ENCODE measurements at regions not wholly inside any gene's neighbourhood (a gene's known extent, or its start where the extent isn't known, plus 50 kb on each side); places are given as distances from the start of the nearest gene placed in this dataset.
"Not testable (repeated sequence)": the region's sequence is repeated elsewhere in the genome, so short reads cannot be mapped to it uniquely, and the experiment has no call there.

DNA sequence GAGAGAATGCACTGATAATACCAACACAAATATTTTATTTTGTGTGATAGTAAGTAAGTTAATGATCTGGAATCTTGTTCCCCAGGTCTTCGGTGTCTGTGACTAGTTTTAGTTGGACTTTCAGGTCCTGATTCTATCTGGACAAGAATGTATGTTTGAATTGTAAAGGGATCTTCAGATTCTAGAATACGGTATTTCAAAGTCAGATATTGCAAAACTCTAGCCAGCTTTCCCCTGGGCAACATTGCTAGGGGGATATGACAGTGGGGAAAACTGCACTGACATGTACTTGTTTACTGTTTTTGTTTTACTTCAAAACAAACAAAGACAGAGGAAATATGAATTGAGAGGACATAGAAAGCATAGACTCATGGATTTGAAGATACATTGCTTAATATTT is 489.0 kb downstream of the FAM133A start:
- Histone ChIP-seq H3K4me3 (ENCODE audit: low read length) (no peak overlapping the region), H3K27me3 (ENCODE audit: control insufficient read depth, insufficient read depth, low read length) (no peaks in the 10 kb centered on the region), H3K27ac (ENCODE audit: low read depth, low read length) (no peak overlapping the region), H3K36me3 (ENCODE audit: control insufficient read depth, insufficient read depth, low read length) (no peaks in the 10 kb centered on the region), H3K9ac (ENCODE audit: low read length) (no peak overlapping the region), H3K4me1 (ENCODE audit: control insufficient read depth, insufficient read depth, low read length) (no peaks in the 10 kb centered on the region)

DNA sequence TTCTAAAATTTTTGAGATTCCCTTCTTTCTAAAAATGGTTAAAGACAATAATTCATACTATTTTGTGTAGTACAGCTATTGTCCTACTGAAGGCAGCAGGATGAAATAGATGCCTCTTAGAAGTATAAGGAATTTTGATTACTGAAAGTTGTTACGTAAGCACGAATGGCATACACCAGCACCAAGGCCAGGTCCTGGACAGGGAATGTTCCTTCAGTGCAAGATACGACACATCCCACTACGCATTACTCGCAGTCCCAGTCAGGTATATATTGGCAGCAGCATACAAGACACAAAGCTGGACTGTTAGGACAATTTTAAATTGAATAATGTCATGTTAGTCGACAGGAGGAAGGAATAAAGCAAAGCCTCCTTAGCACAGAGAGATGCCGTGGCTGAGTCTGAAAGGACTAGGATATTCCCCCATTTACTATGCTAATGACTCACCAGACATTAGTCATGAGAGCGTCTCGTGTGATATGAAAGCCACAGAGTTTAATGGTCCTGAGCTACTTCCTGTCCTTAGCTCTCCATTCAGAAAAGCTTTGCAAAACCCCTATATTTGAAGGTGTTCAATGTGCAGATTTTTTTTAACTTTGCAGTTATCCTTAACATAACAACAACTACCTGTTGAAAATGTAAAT is 504.3 kb downstream of the FAM133A start:
- no peaks in the 10 kb centered on the region for H3K27me3 ChIP-seq (ENCODE audit: control insufficient read depth, insufficient read depth, low read length)
- no peak overlapping the region for H3K27ac ChIP-seq (ENCODE audit: low read depth, low read length)
- H3K4me3 ChIP-seq (ENCODE audit: low read length): no peak overlapping the region
- no peaks in the 10 kb centered on the region for H3K36me3 ChIP-seq (ENCODE audit: control insufficient read depth, insufficient read depth, low read length)
- H3K4me1 ChIP-seq (ENCODE audit: control insufficient read depth, insufficient read depth, low read length): no peaks in the 10 kb centered on the region
- no peak overlapping the region for H3K9ac ChIP-seq (ENCODE audit: low read length)

- no peaks in the 10 kb centered on the region for H3K4me1 ChIP-seq (ENCODE audit: control insufficient read depth, insufficient read depth, low read length)
- no peaks in the 10 kb centered on the region for H3K27me3 ChIP-seq (ENCODE audit: control insufficient read depth, insufficient read depth, low read length)
- H3K4me3 ChIP-seq (ENCODE audit: low read length): no peak overlapping the region
Observed at GRCh38 chrX:94204524-94204923, 530.5 kb downstream of the FAM133A start.

GRCh38 chrX:94216738-94217137 is 542.7 kb downstream of the FAM133A start:
- Histone ChIP-seq H3K4me1 (ENCODE audit: control insufficient read depth, insufficient read depth, low read length) (no peaks in the 10 kb centered on the region), H3K27me3 (ENCODE audit: control insufficient read depth, insufficient read depth, low read length) (no peaks in the 10 kb centered on the region), H3K36me3 (ENCODE audit: control insufficient read depth, insufficient read depth, low read length) (no peaks in the 10 kb centered on the region), H3K4me3 (ENCODE audit: low read length) (no peak overlapping the region), H3K27ac (ENCODE audit: low read depth, low read length) (no peak overlapping the region), H3K9ac (ENCODE audit: low read length) (no peak overlapping the region)

More at GRCh38 chrX:94204524-94204923, 530.5 kb downstream of the FAM133A start:
- H3K9ac ChIP-seq (ENCODE audit: low read length): no peak overlapping the region
- no peaks in the 10 kb centered on the region for H3K36me3 ChIP-seq (ENCODE audit: control insufficient read depth, insufficient read depth, low read length)
- H3K27ac ChIP-seq (ENCODE audit: low read depth, low read length): no peak overlapping the region

DNA sequence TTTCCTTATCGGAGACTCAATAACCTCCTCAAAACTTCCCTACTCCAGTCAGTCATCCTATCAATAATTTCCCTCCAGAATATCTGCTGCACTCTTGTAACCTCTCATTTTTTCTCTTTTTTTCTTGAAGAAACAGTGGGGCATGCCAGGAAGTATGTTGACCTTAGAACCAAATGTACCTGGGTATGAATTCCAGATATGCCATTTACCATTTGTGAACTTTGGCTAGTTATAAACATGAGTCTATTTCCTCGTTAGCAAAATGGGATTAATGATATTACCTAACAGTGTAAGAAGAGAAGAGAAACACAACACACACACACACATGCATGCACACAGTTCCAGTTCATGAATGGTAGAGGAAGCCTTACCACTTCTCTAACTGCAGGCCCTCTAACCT is 578.2 kb downstream of the FAM133A start:
- no peak overlapping the region for H3K27ac ChIP-seq (ENCODE audit: low read depth, low read length)
- no peak overlapping the region for H3K4me3 ChIP-seq (ENCODE audit: low read length)
- H3K9ac ChIP-seq (ENCODE audit: low read length): no peak overlapping the region
- no peaks in the 10 kb centered on the region for H3K36me3 ChIP-seq (ENCODE audit: control insufficient read depth, insufficient read depth, low read length)
- no peaks in the 10 kb centered on the region for H3K27me3 ChIP-seq (ENCODE audit: control insufficient read depth, insufficient read depth, low read length)
- H3K4me1 ChIP-seq (ENCODE audit: control insufficient read depth, insufficient read depth, low read length): no peaks in the 10 kb centered on the region

GRCh38 chrX:94256396-94256795 is 582.4 kb downstream of the FAM133A start:
- Histone ChIP-seq H3K9ac (ENCODE audit: low read length) (no peak overlapping the region), H3K4me1 (ENCODE audit: control insufficient read depth, insufficient read depth, low read length) (no peaks in the 10 kb centered on the region), H3K36me3 (ENCODE audit: control insufficient read depth, insufficient read depth, low read length) (no peaks in the 10 kb centered on the region), H3K4me3 (ENCODE audit: low read length) (no peak overlapping the region), H3K27ac (ENCODE audit: low read depth, low read length) (no peak overlapping the region), H3K27me3 (ENCODE audit: control insufficient read depth, insufficient read depth, low read length) (no peaks in the 10 kb centered on the region)

- Histone ChIP-seq H3K27ac (ENCODE audit: low read depth, low read length) (no peak overlapping the region), H3K4me3 (ENCODE audit: low read length) (no peak overlapping the region), H3K9ac (ENCODE audit: low read length) (no peak overlapping the region), H3K27me3 (ENCODE audit: control insufficient read depth, insufficient read depth, low read length) (no peaks in the 10 kb centered on the region), H3K36me3 (ENCODE audit: control insufficient read depth, insufficient read depth, low read length) (no peaks in the 10 kb centered on the region), H3K4me1 (ENCODE audit: control insufficient read depth, insufficient read depth, low read length) (no peaks in the 10 kb centered on the region)
Observed at GRCh38 chrX:94265323-94265722, 591.3 kb downstream of the FAM133A start.

DNA sequence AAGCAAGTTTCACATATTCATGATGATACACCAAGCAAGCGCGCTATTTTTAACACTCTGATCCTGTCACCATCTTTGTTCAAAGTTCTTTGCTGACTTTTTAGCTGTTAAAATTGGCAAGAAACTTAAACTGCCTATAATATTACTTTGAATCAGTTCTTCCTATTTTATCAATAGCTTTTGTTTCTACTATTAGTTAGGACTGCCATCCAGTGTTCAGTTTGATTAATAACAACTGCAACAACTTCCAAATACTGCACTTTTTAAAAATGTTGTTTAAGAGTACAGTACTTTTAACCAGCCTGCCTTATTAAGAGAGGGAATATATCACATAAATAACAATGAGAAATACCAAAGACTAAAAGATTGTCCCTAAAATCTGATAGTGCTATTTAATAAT is 614.3 kb downstream of the FAM133A start:
- Histone ChIP-seq H3K27me3 (ENCODE audit: control insufficient read depth, insufficient read depth, low read length) (no peaks in the 10 kb centered on the region), H3K9ac (ENCODE audit: low read length) (no peak overlapping the region), H3K4me3 (ENCODE audit: low read length) (no peak overlapping the region), H3K36me3 (ENCODE audit: control insufficient read depth, insufficient read depth, low read length) (no peaks in the 10 kb centered on the region), H3K27ac (ENCODE audit: low read depth, low read length) (no peak overlapping the region), H3K4me1 (ENCODE audit: control insufficient read depth, insufficient read depth, low read length) (no peaks in the 10 kb centered on the region)

GRCh38 chrX:94288972-94289371 is 615.0 kb downstream of the FAM133A start:
- Histone ChIP-seq H3K9ac (ENCODE audit: low read length) (no peak overlapping the region), H3K27me3 (ENCODE audit: control insufficient read depth, insufficient read depth, low read length) (no peaks in the 10 kb centered on the region), H3K4me1 (ENCODE audit: control insufficient read depth, insufficient read depth, low read length) (no peaks in the 10 kb centered on the region), H3K4me3 (ENCODE audit: low read length) (no peak overlapping the region), H3K36me3 (ENCODE audit: control insufficient read depth, insufficient read depth, low read length) (no peaks in the 10 kb centered on the region), H3K27ac (ENCODE audit: low read depth, low read length) (no peak overlapping the region)

GRCh38 chrX:94302446-94302845 is 628.4 kb downstream of the FAM133A start:
- Histone ChIP-seq H3K27ac (ENCODE audit: low read depth, low read length) (no peak overlapping the region), H3K27me3 (ENCODE audit: control insufficient read depth, insufficient read depth, low read length) (no peaks in the 10 kb centered on the region), H3K9ac (ENCODE audit: low read length) (no peak overlapping the region), H3K4me1 (ENCODE audit: control insufficient read depth, insufficient read depth, low read length) (no peaks in the 10 kb centered on the region), H3K36me3 (ENCODE audit: control insufficient read depth, insufficient read depth, low read length) (no peaks in the 10 kb centered on the region), H3K4me3 (ENCODE audit: low read length) (no peak overlapping the region)

DNA sequence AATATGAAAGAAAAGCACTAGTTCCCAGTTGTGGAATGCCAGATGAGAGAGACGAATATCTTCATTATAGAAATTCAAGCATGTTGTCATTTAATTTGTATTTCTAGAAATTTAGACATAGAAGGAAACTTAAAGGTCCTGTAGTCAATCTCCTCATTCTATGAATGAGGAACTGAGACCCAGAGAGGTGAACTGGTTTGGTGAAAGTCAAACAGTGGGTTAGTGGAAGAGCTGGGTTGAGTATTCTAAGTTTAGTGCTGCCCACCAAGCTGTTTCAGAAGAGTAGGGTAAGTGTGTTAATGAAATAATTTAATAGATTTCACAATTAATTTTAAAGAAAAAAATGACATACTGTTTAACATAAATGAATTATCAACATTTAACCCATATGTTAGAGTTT is 655.2 kb downstream of the FAM133A start:
- Histone ChIP-seq H3K27ac (ENCODE audit: low read depth, low read length) (no peak overlapping the region), H3K4me1 (ENCODE audit: control insufficient read depth, insufficient read depth, low read length) (no peaks in the 10 kb centered on the region), H3K4me3 (ENCODE audit: low read length) (no peak overlapping the region), H3K27me3 (ENCODE audit: control insufficient read depth, insufficient read depth, low read length) (no peaks in the 10 kb centered on the region), H3K9ac (ENCODE audit: low read length) (no peak overlapping the region), H3K36me3 (ENCODE audit: control insufficient read depth, insufficient read depth, low read length) (no peaks in the 10 kb centered on the region)

DNA sequence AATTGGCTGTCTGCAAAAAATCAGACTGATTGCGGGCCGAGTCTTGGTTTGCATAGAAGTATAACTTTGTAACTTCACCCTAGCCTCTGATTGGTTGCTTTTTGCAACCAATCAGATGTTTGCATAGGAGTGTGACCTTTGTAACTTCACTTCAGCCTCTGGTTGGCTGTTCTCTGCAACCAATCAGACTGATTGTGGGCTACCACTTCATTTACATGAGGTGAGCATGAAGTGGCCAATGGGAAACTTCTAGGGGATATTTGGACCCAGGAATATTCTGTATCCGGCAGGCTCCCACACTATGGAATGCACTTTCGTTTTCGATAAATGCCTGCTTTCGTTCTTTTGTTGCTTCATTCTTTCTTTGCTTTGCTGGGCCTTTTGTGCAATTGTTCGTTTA is 667.7 kb downstream of the FAM133A start:
- not testable (repeated sequence) for H3K27me3 ChIP-seq (ENCODE audit: control insufficient read depth, insufficient read depth, low read length); H3K4me3 ChIP-seq (ENCODE audit: low read length); H3K4me1 ChIP-seq (ENCODE audit: control insufficient read depth, insufficient read depth, low read length); H3K9ac ChIP-seq (ENCODE audit: low read length); H3K27ac ChIP-seq (ENCODE audit: low read depth, low read length); H3K36me3 ChIP-seq (ENCODE audit: control insufficient read depth, insufficient read depth, low read length)

DNA sequence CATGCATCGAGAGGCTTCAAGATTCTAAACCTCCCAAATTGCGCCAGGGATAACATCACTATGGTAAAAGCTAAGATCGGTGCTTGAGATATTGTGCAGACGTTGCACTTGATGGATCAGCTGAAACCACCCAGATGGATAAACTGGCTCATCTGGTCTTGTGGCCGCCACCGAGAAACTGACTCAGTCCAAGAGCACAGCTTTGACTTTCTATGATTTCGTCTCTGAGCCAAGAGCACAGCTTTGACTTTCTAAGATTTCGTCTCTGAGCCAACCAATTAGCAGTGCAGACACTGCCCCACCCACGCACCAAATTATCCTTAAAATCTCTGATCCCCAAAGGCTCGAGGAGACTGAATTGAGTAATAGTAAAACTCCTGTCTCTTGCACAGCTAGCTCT is 687.2 kb downstream of the FAM133A start:
- Histone ChIP-seq H3K27ac (ENCODE audit: low read depth, low read length) (no peak overlapping the region), H3K4me3 (ENCODE audit: low read length) (no peak overlapping the region), H3K27me3 (ENCODE audit: control insufficient read depth, insufficient read depth, low read length) (no peaks in the 10 kb centered on the region), H3K9ac (ENCODE audit: low read length) (no peak overlapping the region), H3K36me3 (ENCODE audit: control insufficient read depth, insufficient read depth, low read length) (no peaks in the 10 kb centered on the region), H3K4me1 (ENCODE audit: control insufficient read depth, insufficient read depth, low read length) (no peaks in the 10 kb centered on the region)

Measured in rectal smooth muscle tissue (tissue), 1 donor.